ENCODE measurements at regions not wholly inside any gene's neighbourhood (a gene's known extent, or its start where the extent isn't known, plus 50 kb on each side); places are given as distances from the start of the nearest gene placed in this dataset.
"Not testable (repeated sequence)": the region's sequence is repeated elsewhere in the genome, so short reads cannot be mapped to it uniquely, and the experiment has no call there.

- DNase-seq (ENCODE audit: low read depth), result no peak
- H3K4me3 ChIP-seq (ENCODE audit: low read length), result no peak overlapping the region
- no peak for TF ChIP-seq CTCF (IDR thresholded peaks at IDR 0.05; ENCODE audit: insufficient read depth, low read depth, low read length, missing control alignments)
Observed at GRCh38 chr6:169975286-169975685, 223.9 kb downstream of the ERMARD start.

GRCh38 chr6:169974663-169975062 lies 223.2 kb downstream of the ERMARD start:
- no peak overlapping the region for H3K4me3 ChIP-seq (ENCODE audit: low read length)
- no peak for DNase-seq (ENCODE audit: low read depth)
- no peak for TF ChIP-seq CTCF (IDR thresholded peaks at IDR 0.05; ENCODE audit: insufficient read depth, low read depth, low read length, missing control alignments)

GRCh38 chr6:169973588-169974467 lies 222.4 kb downstream of the ERMARD start:
- not testable (repeated sequence) for H3K4me3 ChIP-seq (ENCODE audit: low read length); DNase-seq (ENCODE audit: low read depth)

- no peak for TF ChIP-seq CTCF (IDR thresholded peaks at IDR 0.05; ENCODE audit: insufficient read depth, low read depth, low read length, missing control alignments)
- no peak overlapping the region for H3K4me3 ChIP-seq (ENCODE audit: low read length)
- DNase-seq (ENCODE audit: low read depth), result no peak
Observed at GRCh38 chr6:169972736-169973135, 221.3 kb downstream of the ERMARD start.

GRCh38 chr6:169972101-169972651 lies 220.8 kb downstream of the ERMARD start:
- DNase-seq (ENCODE audit: low read depth), result no peak
- no peak for TF ChIP-seq CTCF (IDR thresholded peaks at IDR 0.05; ENCODE audit: insufficient read depth, low read depth, low read length, missing control alignments)
- H3K4me3 ChIP-seq (ENCODE audit: low read length), result no peak overlapping the region

GRCh38 chr6:169971081-169971861 lies 219.8 kb downstream of the ERMARD start:
- TF ChIP-seq CTCF (IDR thresholded peaks at IDR 0.05; ENCODE audit: insufficient read depth, low read depth, low read length, missing control alignments), result no peak
- H3K4me3 ChIP-seq (ENCODE audit: low read length), result no peak overlapping the region
- DNase-seq (ENCODE audit: low read depth), result no peak

GRCh38 chr6:169970306-169970988 lies 219.0 kb downstream of the ERMARD start:
- TF ChIP-seq CTCF (IDR thresholded peaks at IDR 0.05; ENCODE audit: insufficient read depth, low read depth, low read length, missing control alignments), result no peak
- no peak overlapping the region for H3K4me3 ChIP-seq (ENCODE audit: low read length)
- DNase-seq (ENCODE audit: low read depth), result no peak

Data from epithelial cell of esophagus (primary cell).